Liver (tissue), 8 donors: ENCODE measurements at regions not wholly inside any gene's neighbourhood (a gene's known extent, or its start where the extent isn't known, plus 50 kb on each side); places are given as distances from the start of the nearest gene placed in this dataset.

Experiments used
- DNase-seq: peaks from one replicate; pipeline ENCODE4 v3.0.0-alpha.2; 2017; ENCODE audit warnings: low spot score
- H3K27ac ChIP-seq, 2 donors: one replicate each; pipeline ENCODE4 v1.7.0; 2013; ENCODE audit warnings: inconsistent platforms in 2 of 2, low read length in 2 of 2, control low read depth in 1 of 2, low read depth in 1 of 2, mild to moderate bottlenecking in 1 of 2
- H3K27me3 ChIP-seq, 4 donors: one replicate each; pipeline versions ENCODE4 v1.6.1 to v1.7.0; 2013; ENCODE audit warnings: low read length in 3 of 4, inconsistent platforms in 1 of 4, mild to moderate bottlenecking in 1 of 4, moderate library complexity in 1 of 4; ENCODE audit not compliant: control insufficient read depth in 4 of 4, insufficient read depth in 4 of 4
- H3K36me3 ChIP-seq, 4 donors: one replicate each; pipeline versions ENCODE4 v1.6.1 to v1.7.0; 2013; ENCODE audit warnings: low read length in 3 of 4, mild to moderate bottlenecking in 3 of 4, low read depth in 1 of 4, moderate library complexity in 1 of 4; ENCODE audit not compliant: control insufficient read depth in 4 of 4, insufficient read depth in 3 of 4
- H3K4me1 ChIP-seq, 4 donors: one replicate each; pipeline versions ENCODE4 v1.6.1 to v1.7.0; 2013; ENCODE audit warnings: low read length in 3 of 4, mild to moderate bottlenecking in 3 of 4, moderate library complexity in 1 of 4; ENCODE audit not compliant: control insufficient read depth in 4 of 4, insufficient read depth in 4 of 4
- H3K4me3 ChIP-seq, 3 donors: one replicate each; pipeline versions ENCODE4 v1.6.1 to v1.7.0; 2013; ENCODE audit warnings: low read length in 3 of 3, control low read depth in 1 of 3, low read depth in 1 of 3, mild to moderate bottlenecking in 1 of 3
- H3K9ac ChIP-seq, 2 donors: one replicate each; pipeline ENCODE4 v1.7.0; 2013; ENCODE audit warnings: low read length in 2 of 2, mild to moderate bottlenecking in 2 of 2, moderate library complexity in 2 of 2, control low read depth in 1 of 2, low read depth in 1 of 2
- H3K9me3 ChIP-seq, 4 donors: one replicate each; pipeline versions ENCODE4 v1.6.1 to v1.7.0; 2013; ENCODE audit warnings: low read length in 3 of 4; ENCODE audit not compliant: control insufficient read depth in 4 of 4
- EGR1 ChIP-seq, 2 donors: IDR thresholded peaks; 2 replicates each; pipeline ENCODE4 v1.6.1; 2016 to 2018; ENCODE audit warnings: antibody characterized with exemption in 2 of 2, low read depth in 2 of 2
- FOXA1 ChIP-seq: IDR thresholded peaks from 2 replicates; pipeline ENCODE4 v1.6.1; 2016; ENCODE audit warnings: antibody characterized with exemption
- FOXA2 ChIP-seq: IDR thresholded peaks from 2 replicates; pipeline ENCODE4 v1.6.1; 2016; ENCODE audit warnings: antibody characterized with exemption
- GABPA ChIP-seq, 2 donors: IDR thresholded peaks in 1 of 2; conservative IDR thresholded peaks in 1 of 2; 2 replicates each; pipeline ENCODE4 v1.6.1; 2016; ENCODE audit warnings: antibody characterized with exemption in 2 of 2, mild to moderate bottlenecking in 1 of 2, moderate library complexity in 1 of 2
- HNF4A ChIP-seq, 2 donors: conservative IDR thresholded peaks; 2 replicates each; pipeline ENCODE4 v1.6.1; 2016; ENCODE audit warnings: antibody characterized with exemption in 2 of 2, mild to moderate bottlenecking in 2 of 2
- HNF4G ChIP-seq: IDR thresholded peaks from 2 replicates; pipeline ENCODE4 v1.6.1; 2016; ENCODE audit warnings: antibody characterized with exemption
- JUND ChIP-seq, 2 donors: IDR thresholded peaks; 2 replicates each; pipeline ENCODE4 v1.6.1; 2016; ENCODE audit warnings: antibody characterized with exemption in 2 of 2
- NR2F2 ChIP-seq: IDR thresholded peaks from 2 replicates; pipeline ENCODE4 v1.6.1; 2016; ENCODE audit warnings: antibody characterized with exemption
- RAD21 ChIP-seq, 2 donors: IDR thresholded peaks; 2 replicates each; pipeline ENCODE4 v1.6.1; 2016; ENCODE audit warnings: antibody characterized with exemption in 2 of 2, mild to moderate bottlenecking in 2 of 2
- RXRA ChIP-seq, 2 donors: IDR thresholded peaks; 2 replicates each; pipeline ENCODE4 v1.6.1; 2017 to 2018; ENCODE audit warnings: antibody characterized with exemption in 2 of 2, mild to moderate bottlenecking in 1 of 2
- SP1 ChIP-seq: IDR thresholded peaks from 2 replicates; pipeline ENCODE4 v1.6.1; 2018; ENCODE audit warnings: antibody characterized with exemption, mild to moderate bottlenecking
- TAF1 ChIP-seq: conservative IDR thresholded peaks from 2 replicates; pipeline ENCODE4 v1.6.1; 2016; ENCODE audit warnings: antibody characterized with exemption, mild to moderate bottlenecking
- YY1 ChIP-seq: IDR thresholded peaks from 2 replicates; pipeline ENCODE4 v1.6.1; 2016; ENCODE audit warnings: antibody characterized with exemption, mild to moderate bottlenecking
- WGBS: extraction: QIAGEN DNeasy Blood & Tissue Kit; methylation state at CpG from one replicate; pipeline ENCODE4 v1.1.7; 2013; 5-methylcytosine and 5-hydroxymethylcytosine counted together
- TF ChIP-seq, protein P1 (sequence below): IDR thresholded peaks from 2 replicates; pipeline ENCODE4 v1.6.1; 2016; ENCODE audit warnings: antibody characterized with exemption
- TF ChIP-seq, protein P2 (sequence below): IDR thresholded peaks from 2 replicates; pipeline ENCODE4 v1.6.1; 2016; ENCODE audit warnings: antibody characterized with exemption
- TF ChIP-seq, protein P3 (sequence below): IDR thresholded peaks from 2 replicates; pipeline ENCODE4 v1.6.1; 2016; ENCODE audit warnings: antibody characterized with exemption
- TF ChIP-seq, protein P4 (sequence below): IDR thresholded peaks from 2 replicates; pipeline ENCODE4 v1.6.1; 2016; ENCODE audit warnings: antibody characterized with exemption, mild to moderate bottlenecking
- TF ChIP-seq, protein P5 (sequence below): fragments of 150-350 bp; IDR thresholded peaks from 2 replicates; pipeline ENCODE4 v1.5.1; 2017; ENCODE audit warnings: improper control_type of control experiment, low read depth, low read length; ENCODE audit not compliant: missing input control
- donor health status: healthy.
- donor health status: healthy.
- donor health status: healthy.
- donor health status: healthy.
- donor health status: healthy.

DNA sequence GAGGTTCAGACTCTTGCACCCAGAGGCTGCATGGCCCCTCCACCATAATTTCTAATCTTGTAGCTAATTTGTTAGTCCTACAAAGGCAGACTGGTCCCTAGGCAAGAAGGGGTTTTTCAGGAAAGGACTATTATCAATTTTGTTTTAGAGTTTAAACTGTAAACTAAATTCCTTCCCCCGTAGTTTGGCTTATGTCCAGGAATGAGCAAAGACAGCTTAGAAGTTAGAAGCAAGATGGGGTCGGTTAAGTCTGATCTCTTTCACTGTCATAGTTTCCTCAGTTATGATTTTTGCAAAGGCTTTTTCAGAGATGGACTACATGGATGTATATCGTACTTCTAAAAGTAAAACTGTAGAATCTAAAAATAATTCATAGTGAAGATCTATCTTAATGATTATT, 258.1 kb upstream of the IL1RAPL1 start:
- Histone ChIP-seq H3K9me3 (no peaks in the 10 kb centered on the region), H3K36me3 (no peaks in the 10 kb centered on the region), H3K27ac (no peak overlapping the region), H3K4me1 (no peaks in the 10 kb centered on the region), H3K4me3 (no peak overlapping the region), H3K9ac (no peak overlapping the region), H3K27me3 (peaks cover 0 to 3% (median 0%) of the 10 kb centered on the region in 4 donors)
- 64% methylated on average over 3 of the region's 3 CpGs for WGBS
- no peak for DNase-seq
- TF ChIP-seq, protein P1, sequence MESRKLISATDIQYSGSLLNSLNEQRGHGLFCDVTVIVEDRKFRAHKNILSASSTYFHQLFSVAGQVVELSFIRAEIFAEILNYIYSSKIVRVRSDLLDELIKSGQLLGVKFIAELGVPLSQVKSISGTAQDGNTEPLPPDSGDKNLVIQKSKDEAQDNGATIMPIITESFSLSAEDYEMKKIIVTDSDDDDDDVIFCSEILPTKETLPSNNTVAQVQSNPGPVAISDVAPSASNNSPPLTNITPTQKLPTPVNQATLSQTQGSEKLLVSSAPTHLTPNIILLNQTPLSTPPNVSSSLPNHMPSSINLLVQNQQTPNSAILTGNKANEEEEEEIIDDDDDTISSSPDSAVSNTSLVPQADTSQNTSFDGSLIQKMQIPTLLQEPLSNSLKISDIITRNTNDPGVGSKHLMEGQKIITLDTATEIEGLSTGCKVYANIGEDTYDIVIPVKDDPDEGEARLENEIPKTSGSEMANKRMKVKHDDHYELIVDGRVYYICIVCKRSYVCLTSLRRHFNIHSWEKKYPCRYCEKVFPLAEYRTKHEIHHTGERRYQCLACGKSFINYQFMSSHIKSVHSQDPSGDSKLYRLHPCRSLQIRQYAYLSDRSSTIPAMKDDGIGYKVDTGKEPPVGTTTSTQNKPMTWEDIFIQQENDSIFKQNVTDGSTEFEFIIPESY = no peak
- TF ChIP-seq, protein P2, sequence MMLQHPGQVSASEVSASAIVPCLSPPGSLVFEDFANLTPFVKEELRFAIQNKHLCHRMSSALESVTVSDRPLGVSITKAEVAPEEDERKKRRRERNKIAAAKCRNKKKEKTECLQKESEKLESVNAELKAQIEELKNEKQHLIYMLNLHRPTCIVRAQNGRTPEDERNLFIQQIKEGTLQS = no peak
- TF ChIP-seq HNF4A (conservative IDR thresholded peaks at IDR 0.05) (no peak), SP1 (no peak), HNF4G (no peak), GABPA (IDR thresholded peaks at IDR 0.05 in 1 of 2, conservative IDR thresholded peaks at IDR 0.05 in 1 of 2) (no peak), JUND (IDR thresholded peaks at IDR 0.05) (no peak), RXRA (IDR thresholded peaks at IDR 0.05) (no peak), RAD21 (IDR thresholded peaks at IDR 0.05) (no peak), YY1 (no peak), FOXA1 (no peak), FOXA2 (no peak), TAF1 (no peak), NR2F2 (no peak), EGR1 (IDR thresholded peaks at IDR 0.05; ENCODE audit: low read depth in 2 of 2) (no peak)
- TF ChIP-seq, protein P3, sequence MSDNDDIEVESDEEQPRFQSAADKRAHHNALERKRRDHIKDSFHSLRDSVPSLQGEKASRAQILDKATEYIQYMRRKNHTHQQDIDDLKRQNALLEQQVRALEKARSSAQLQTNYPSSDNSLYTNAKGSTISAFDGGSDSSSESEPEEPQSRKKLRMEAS = no peak
- TF ChIP-seq, protein P4, sequence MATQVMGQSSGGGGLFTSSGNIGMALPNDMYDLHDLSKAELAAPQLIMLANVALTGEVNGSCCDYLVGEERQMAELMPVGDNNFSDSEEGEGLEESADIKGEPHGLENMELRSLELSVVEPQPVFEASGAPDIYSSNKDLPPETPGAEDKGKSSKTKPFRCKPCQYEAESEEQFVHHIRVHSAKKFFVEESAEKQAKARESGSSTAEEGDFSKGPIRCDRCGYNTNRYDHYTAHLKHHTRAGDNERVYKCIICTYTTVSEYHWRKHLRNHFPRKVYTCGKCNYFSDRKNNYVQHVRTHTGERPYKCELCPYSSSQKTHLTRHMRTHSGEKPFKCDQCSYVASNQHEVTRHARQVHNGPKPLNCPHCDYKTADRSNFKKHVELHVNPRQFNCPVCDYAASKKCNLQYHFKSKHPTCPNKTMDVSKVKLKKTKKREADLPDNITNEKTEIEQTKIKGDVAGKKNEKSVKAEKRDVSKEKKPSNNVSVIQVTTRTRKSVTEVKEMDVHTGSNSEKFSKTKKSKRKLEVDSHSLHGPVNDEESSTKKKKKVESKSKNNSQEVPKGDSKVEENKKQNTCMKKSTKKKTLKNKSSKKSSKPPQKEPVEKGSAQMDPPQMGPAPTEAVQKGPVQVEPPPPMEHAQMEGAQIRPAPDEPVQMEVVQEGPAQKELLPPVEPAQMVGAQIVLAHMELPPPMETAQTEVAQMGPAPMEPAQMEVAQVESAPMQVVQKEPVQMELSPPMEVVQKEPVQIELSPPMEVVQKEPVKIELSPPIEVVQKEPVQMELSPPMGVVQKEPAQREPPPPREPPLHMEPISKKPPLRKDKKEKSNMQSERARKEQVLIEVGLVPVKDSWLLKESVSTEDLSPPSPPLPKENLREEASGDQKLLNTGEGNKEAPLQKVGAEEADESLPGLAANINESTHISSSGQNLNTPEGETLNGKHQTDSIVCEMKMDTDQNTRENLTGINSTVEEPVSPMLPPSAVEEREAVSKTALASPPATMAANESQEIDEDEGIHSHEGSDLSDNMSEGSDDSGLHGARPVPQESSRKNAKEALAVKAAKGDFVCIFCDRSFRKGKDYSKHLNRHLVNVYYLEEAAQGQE = no peak
- TF ChIP-seq, protein P5, sequence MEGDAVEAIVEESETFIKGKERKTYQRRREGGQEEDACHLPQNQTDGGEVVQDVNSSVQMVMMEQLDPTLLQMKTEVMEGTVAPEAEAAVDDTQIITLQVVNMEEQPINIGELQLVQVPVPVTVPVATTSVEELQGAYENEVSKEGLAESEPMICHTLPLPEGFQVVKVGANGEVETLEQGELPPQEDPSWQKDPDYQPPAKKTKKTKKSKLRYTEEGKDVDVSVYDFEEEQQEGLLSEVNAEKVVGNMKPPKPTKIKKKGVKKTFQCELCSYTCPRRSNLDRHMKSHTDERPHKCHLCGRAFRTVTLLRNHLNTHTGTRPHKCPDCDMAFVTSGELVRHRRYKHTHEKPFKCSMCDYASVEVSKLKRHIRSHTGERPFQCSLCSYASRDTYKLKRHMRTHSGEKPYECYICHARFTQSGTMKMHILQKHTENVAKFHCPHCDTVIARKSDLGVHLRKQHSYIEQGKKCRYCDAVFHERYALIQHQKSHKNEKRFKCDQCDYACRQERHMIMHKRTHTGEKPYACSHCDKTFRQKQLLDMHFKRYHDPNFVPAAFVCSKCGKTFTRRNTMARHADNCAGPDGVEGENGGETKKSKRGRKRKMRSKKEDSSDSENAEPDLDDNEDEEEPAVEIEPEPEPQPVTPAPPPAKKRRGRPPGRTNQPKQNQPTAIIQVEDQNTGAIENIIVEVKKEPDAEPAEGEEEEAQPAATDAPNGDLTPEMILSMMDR = no peak
